H1 (cell line): ENCODE measurements at regions not wholly inside any gene's neighbourhood (a gene's known extent, or its start where the extent isn't known, plus 50 kb on each side); places are given as distances from the start of the nearest gene placed in this dataset.

Source experiments
- CHD2 ChIP-seq: IDR thresholded peaks from 2 replicates; pipeline ENCODE4 v1.6.1; 2012; ENCODE audit warnings: low read length, improper control_type of control experiment
- CREB1 ChIP-seq: IDR thresholded peaks from 2 replicates; pipeline ENCODE4 v1.6.1; 2012; ENCODE audit warnings: inconsistent platforms
- HDAC2 ChIP-seq, 2 experiments: fragments of 300-600 bp in 1 of 2; sonication (generic) in 1 of 2; IDR thresholded peaks; 2 replicates each; pipeline ENCODE4 v1.6.1; 2011 to 2012; ENCODE audit warnings: low read depth in 2 of 2, low read length in 2 of 2, mild to moderate bottlenecking in 2 of 2, moderate library complexity in 2 of 2, borderline replicate concordance in 1 of 2, inconsistent platforms in 1 of 2
- JUND ChIP-seq: IDR thresholded peaks from 2 replicates; pipeline ENCODE4 v1.6.1; 2011; ENCODE audit warnings: mild to moderate bottlenecking, improper control_type of control experiment, low read length
- MAFK ChIP-seq: IDR thresholded peaks from 2 replicates; pipeline ENCODE4 v1.6.1; 2012; ENCODE audit warnings: low read depth, mild to moderate bottlenecking, improper control_type of control experiment, low read length
- NRF1 ChIP-seq: IDR thresholded peaks from 2 replicates; pipeline ENCODE4 v1.6.1; 2011; ENCODE audit warnings: mild to moderate bottlenecking, low read depth, low read length, improper control_type of control experiment
- POLR2A ChIP-seq, 2 experiments: IDR thresholded peaks; 1 replicate in 1 of 2; 2 replicates in 1 of 2; pipeline ENCODE4 v1.6.1; 2011; ENCODE audit warnings: low read depth in 2 of 2, low read length in 2 of 2, mild to moderate bottlenecking in 2 of 2; ENCODE audit errors: control extremely low read depth in 1 of 2
- RBBP5 ChIP-seq: IDR thresholded peaks from 2 replicates; pipeline ENCODE4 v1.7.1; 2012; ENCODE audit warnings: low read depth, mild to moderate bottlenecking, inconsistent platforms, low read length, moderate library complexity, borderline replicate concordance
- SP4 ChIP-seq: IDR thresholded peaks from 2 replicates; pipeline ENCODE4 v1.6.1; 2012; ENCODE audit warnings: low read length, inconsistent platforms
- TF ChIP-seq, protein P1 (sequence below): IDR thresholded peaks from 2 replicates; pipeline ENCODE4 v1.6.1; 2012; ENCODE audit warnings: inconsistent platforms

DNA sequence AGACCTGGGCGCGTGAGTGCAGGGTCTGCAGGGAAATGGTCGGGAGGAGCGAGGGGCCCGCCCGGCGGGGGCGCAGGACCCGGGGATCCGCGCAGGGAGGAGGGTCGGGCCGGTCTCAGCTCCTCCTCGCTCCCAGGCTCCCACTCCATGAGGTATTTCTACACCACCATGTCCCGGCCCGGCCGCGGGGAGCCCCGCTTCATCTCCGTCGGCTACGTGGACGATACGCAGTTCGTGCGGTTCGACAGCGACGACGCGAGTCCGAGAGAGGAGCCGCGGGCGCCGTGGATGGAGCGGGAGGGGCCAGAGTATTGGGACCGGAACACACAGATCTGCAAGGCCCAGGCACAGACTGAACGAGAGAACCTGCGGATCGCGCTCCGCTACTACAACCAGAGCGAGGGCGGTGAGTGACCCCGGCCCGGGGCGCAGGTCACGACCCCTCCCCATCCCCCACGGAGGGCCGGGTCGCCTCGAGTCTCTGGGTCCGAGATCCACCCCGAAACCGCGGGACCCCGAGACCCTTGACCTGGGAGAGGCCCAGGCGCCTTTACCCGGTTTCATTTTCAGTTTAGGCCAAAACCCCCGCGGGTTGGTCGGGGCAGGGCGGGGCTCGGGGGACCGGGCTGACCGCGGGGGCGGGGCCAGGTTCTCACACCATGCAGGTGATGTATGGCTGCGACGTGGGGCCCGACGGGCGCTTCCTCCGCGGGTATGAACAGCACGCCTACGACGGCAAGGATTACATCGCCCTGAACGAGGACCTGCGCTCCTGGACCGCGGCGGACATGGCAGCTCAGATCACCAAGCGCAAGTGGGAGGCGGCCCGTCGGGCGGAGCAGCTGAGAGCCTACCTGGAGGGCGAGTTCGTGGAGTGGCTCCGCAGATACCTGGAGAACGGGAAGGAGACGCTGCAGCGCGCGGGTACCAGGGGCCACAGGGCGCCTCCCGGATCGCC lies 54.2 kb upstream of the HLA-A start (continued):
- TF ChIP-seq, protein P1, sequence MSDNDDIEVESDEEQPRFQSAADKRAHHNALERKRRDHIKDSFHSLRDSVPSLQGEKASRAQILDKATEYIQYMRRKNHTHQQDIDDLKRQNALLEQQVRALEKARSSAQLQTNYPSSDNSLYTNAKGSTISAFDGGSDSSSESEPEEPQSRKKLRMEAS = peak; percentile 65
- TF ChIP-seq JUND (no peak), CREB1 (0 out of 2 replicates have a peak, but pooled peaks have one; percentile 11), SP4 (no peak), RBBP5 (peak; percentile 73; the same call in 1 of the 2 replicates), POLR2A (IDR thresholded peaks at IDR 0.05; ENCODE audit: control extremely low read depth in 1 of 2, low read depth in 2 of 2, low read length in 2 of 2) (no peak), MAFK (no peak), NRF1 (no peak), CHD2 (no peak), HDAC2 (IDR thresholded peaks at IDR 0.05; ENCODE audit: borderline replicate concordance in 1 of 2, low read depth in 2 of 2, low read length in 2 of 2) (no peak)
